Fibroblast of the aortic adventitia (primary cell): ENCODE measurements at regions not wholly inside any gene's neighbourhood (a gene's known extent, or its start where the extent isn't known, plus 50 kb on each side); places are given as distances from the start of the nearest gene placed in this dataset.

Experiments
- DNase-seq: peaks from one replicate; pipeline ENCODE4 v3.0.0-alpha.2; 2010; ENCODE audit warnings: low read depth
- H3K4me3 ChIP-seq: 2 replicates; pipeline ENCODE4 v1.5.1; 2011; ENCODE audit warnings: low read depth, mild to moderate bottlenecking, control low read depth, low read length, moderate library complexity
- TF ChIP-seq, protein P1 (sequence below): IDR thresholded peaks from 2 replicates; pipeline ENCODE4 v1.5.1; 2011; ENCODE audit warnings: mild to moderate bottlenecking, low read length, control low read depth, inconsistent platforms; ENCODE audit not compliant: insufficient read depth

DNA sequence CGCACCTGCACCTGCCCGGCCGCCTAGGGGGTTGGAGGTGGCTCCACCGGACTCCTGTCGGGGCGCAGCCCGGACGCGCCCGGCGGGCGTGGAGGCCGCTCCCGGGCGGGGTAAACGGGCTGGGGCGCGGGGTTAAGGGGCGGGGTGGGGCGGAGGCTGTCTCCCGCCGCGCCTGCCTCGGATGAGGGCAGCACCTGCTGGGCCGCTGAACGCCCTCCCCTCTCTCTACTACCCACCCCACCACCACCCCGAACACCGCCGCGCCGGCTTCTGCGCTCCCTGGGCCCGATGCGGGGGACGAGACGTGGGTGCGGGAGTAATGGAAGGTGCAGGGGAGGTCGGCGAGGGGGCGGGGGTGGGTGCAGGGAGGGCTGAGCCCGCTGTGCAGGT lies 224.8 kb upstream of the ID2 start:
- TF ChIP-seq, protein P1, sequence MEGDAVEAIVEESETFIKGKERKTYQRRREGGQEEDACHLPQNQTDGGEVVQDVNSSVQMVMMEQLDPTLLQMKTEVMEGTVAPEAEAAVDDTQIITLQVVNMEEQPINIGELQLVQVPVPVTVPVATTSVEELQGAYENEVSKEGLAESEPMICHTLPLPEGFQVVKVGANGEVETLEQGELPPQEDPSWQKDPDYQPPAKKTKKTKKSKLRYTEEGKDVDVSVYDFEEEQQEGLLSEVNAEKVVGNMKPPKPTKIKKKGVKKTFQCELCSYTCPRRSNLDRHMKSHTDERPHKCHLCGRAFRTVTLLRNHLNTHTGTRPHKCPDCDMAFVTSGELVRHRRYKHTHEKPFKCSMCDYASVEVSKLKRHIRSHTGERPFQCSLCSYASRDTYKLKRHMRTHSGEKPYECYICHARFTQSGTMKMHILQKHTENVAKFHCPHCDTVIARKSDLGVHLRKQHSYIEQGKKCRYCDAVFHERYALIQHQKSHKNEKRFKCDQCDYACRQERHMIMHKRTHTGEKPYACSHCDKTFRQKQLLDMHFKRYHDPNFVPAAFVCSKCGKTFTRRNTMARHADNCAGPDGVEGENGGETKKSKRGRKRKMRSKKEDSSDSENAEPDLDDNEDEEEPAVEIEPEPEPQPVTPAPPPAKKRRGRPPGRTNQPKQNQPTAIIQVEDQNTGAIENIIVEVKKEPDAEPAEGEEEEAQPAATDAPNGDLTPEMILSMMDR: no peak
- no peak overlapping the region for H3K4me3 ChIP-seq
- no peak for DNase-seq

DNA sequence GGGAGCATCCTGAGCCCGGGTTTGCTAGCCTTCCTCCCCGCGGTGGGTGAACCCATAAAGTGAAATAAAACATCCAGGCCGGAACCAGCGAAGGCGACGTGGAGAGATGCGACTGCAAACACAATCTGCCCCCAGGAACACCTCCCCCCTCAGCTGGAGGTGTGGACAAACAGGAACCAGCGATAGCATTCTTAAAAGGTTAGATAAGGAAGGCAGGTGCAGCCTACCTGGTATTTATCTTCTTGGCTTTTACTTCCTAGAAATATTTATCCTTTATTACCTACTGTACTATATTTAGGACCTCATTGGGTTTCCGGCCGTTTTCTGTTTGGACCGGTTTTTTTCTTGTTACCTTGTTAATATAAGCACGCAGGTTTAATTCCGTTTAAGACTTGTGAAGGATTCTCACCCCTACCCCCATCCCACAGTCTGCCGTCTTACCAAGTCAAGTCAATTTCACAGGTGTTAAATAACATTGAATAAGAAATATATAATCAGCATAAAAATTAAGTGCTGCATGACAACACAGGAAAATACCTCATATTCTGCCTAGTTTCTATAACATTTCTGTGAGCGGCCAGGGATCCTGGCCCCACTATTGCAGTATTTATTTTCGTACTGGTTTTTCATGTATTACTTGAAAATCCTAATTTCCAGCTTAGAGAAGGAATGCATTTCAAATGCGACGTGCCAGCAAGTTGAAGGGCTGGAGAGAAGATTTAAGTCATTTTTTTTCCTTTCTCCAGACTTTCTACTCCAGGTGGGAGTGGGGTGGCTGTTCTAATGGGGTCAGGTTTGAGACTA lies 224.0 kb upstream of the ID2 start:
- no peak for DNase-seq
- TF ChIP-seq, protein P1: no peak
- no peak overlapping the region for H3K4me3 ChIP-seq

DNA sequence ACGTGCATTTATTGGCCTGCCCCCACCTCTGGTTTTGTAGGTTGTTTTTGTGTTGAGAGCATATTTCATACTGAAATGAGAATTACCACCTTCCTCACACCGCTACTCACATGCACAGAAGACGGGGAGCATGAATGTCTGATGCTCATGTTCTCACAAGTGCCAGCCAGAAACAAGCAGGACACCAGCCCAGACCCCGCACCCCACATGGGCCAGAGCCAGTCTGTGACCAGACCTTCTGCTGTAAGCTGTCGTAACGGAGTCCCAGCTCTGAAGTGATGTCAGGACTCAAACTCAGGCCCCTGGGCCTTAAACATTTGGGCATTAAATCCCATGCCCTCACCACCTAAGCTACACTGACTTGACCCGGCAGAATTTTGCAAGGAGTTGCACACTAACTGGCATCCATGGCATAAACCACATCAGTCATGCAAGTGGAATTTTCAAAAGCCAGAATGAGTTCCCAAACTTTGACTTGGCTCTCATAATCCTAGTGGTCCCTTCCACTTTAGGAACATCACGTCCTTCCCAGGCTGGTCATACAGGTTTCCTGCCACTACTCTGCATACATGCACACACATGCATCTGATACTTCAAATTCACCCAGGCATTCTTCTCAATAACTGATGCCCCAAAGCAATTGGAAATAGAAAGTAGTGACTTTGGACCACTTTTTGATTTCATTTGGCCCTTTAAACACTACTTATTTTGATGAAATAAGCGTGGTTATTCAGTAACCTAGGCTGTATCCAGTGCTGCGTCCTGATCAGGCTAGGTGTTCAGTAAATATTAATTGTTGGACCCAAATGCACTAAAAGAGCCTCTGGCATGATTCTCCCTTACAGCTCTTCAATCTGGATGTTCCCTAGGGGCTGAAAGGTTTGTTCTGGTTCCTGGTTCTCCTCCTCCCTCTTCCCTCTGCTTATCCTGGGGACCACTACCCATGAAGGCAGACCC lies 223.1 kb upstream of the ID2 start:
- TF ChIP-seq, protein P1: no peak
- DNase-seq: no peak

DNA sequence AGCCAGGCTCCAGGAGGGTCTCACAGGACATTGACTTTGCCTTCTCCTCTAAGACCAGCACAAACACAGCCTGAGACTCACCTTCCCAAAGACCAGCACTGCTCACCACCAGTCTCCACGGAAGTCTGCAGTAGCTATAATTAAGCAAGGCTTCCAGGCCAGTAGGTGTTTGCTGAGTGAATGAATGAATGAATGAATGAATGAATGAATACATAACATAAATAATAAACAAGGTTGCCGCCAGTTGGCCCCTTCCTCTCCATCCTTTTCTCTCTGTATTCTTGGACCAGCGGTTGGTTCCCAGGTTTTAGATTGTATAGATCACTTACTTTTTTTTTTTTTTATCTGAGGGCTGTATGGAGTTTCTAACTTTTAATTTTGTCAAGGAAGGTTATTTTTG lies 222.4 kb upstream of the ID2 start:
- no peak overlapping the region for H3K4me3 ChIP-seq
- DNase-seq: no peak
- TF ChIP-seq, protein P1: no peak

More for the DNA sequence above, 223.1 kb upstream of the ID2 start:
- H3K4me3 ChIP-seq: no peak overlapping the region

DNA sequence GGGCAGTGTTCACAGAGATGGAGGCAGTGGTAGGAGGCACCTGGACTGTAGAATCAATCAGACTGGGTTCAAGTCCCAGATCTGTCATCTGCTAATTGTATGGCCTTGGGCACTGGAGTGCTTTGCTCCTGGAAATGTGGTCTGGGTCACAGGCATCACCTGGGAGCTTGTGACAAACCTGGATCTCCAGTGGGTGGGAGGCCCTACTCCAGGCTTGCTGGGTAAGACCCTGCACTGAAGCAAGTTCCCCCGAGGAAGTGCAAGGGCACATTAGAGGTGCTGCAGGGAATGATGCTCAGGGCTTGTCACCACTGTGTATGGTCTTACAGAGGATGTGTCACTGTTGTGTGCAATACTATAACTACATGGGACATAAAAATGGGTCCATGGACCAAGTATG lies 220.5 kb upstream of the ID2 start:
- no peak for DNase-seq
- TF ChIP-seq, protein P1: no peak
- H3K4me3 ChIP-seq: no peak overlapping the region

DNA sequence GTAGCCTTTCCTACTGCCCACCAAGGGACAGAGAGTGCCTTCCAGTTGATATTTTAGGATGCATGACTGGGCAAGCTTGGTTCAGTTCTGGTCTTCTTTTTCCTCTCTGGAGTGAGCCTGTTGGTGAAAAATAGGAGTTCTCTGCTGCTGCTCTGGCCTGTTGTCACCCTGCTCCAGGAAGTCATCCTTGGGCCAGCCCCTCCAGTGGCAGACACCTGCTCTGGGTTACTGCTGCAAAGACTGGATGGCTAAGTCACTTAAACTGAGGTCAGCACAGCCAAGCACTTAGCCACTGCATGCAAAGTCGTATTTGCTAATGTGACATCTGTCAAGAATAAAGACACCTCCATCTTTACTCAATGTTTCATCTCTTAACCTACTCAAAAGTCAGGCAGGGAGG lies 219.6 kb upstream of the ID2 start:
- DNase-seq: no peak
- TF ChIP-seq, protein P1: no peak
- H3K4me3 ChIP-seq: no peak overlapping the region
